Gastroesophageal sphincter (tissue), 3 donors: ENCODE measurements at regions not wholly inside any gene's neighbourhood (a gene's known extent, or its start where the extent isn't known, plus 50 kb on each side); places are given as distances from the start of the nearest gene placed in this dataset.

Source experiments
- EP300 ChIP-seq: sonication (generic); formaldehyde crosslinking; IDR thresholded peaks from one replicate; pipeline ENCODE4 v1.6.1; 2017; ENCODE audit warnings: antibody characterized with exemption, mild to moderate bottlenecking
- POLR2A ChIP-seq, 2 donors: fragments of 450-650 bp; IDR thresholded peaks; one replicate each; pipeline ENCODE4 v1.6.1; 2017; ENCODE audit warnings: antibody characterized with exemption in 2 of 2, mild to moderate bottlenecking in 2 of 2, moderate library complexity in 1 of 2
- POLR2AphosphoS5 ChIP-seq: sonication (generic); formaldehyde crosslinking; IDR thresholded peaks from one replicate; pipeline ENCODE4 v1.6.1; 2017; ENCODE audit warnings: antibody characterized with exemption
- TF ChIP-seq, protein P1 (sequence below), 4 experiments: fragments of 200-600 bp in 2 of 4; fragments of 450-650 bp in 2 of 4; sonication (generic) in 1 of 4; IDR thresholded peaks; one replicate each; pipeline ENCODE4 v1.5.1; 2017 to 2019; ENCODE audit warnings: antibody characterized with exemption in 4 of 4, mild to moderate bottlenecking in 2 of 4, moderate library complexity in 2 of 4

- TF ChIP-seq EP300 (no peak), POLR2A (IDR thresholded peaks at IDR 0.05) (no peak), POLR2AphosphoS5 (no peak)
- TF ChIP-seq, protein P1, sequence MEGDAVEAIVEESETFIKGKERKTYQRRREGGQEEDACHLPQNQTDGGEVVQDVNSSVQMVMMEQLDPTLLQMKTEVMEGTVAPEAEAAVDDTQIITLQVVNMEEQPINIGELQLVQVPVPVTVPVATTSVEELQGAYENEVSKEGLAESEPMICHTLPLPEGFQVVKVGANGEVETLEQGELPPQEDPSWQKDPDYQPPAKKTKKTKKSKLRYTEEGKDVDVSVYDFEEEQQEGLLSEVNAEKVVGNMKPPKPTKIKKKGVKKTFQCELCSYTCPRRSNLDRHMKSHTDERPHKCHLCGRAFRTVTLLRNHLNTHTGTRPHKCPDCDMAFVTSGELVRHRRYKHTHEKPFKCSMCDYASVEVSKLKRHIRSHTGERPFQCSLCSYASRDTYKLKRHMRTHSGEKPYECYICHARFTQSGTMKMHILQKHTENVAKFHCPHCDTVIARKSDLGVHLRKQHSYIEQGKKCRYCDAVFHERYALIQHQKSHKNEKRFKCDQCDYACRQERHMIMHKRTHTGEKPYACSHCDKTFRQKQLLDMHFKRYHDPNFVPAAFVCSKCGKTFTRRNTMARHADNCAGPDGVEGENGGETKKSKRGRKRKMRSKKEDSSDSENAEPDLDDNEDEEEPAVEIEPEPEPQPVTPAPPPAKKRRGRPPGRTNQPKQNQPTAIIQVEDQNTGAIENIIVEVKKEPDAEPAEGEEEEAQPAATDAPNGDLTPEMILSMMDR (IDR thresholded peaks at IDR 0.05) = no peak
Observed at GRCh38 chr12:102323799-102324198, 126.2 kb upstream of the PMCH start.
